ENCODE measurements at regions not wholly inside any gene's neighbourhood (a gene's known extent, or its start where the extent isn't known, plus 50 kb on each side); places are given as distances from the start of the nearest gene placed in this dataset.

DNA sequence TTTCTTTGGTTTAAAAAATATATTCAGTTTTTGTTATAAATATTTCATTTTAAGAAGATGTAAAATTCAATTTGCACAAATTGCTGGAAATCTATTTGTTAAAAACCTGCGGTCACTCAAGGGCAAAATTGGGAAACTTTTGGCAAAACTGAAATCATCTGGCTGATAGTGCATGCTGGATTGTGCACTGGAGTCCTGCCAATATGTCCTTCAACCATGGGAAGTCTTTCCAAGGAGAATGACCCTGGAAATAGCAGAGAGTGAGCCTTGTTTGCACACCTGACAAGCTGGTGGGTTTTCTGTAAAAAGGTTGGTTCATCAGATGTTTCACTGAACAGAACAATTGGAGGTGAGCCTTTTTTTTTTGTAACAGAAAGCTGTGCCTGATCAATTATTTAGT is 413.5 kb downstream of the BTBD3 start:
- Histone ChIP-seq H3K9me1 (replicated peaks; ENCODE audit: control insufficient read depth, extremely low read depth, insufficient read depth, low read length) (no peaks in the 10 kb centered on the region), H3K79me2 (ENCODE audit: control insufficient read depth, insufficient read depth, low read length) (no peaks in the 10 kb centered on the region), H3K4me2 (ENCODE audit: insufficient read depth, low read length) (no peak overlapping the region), H3K27ac (ENCODE audit: insufficient read depth, low read depth, low read length) (no peak overlapping the region), H4K20me1 (replicated peaks; ENCODE audit: control insufficient read depth, extremely low read depth, insufficient read depth, low read length) (no peaks in the 10 kb centered on the region), H3K4me1 (ENCODE audit: control insufficient read depth, extremely low read depth, insufficient read depth, low read length) (no peaks in the 10 kb centered on the region), H3K9ac (replicated peaks; ENCODE audit: extremely low read depth, insufficient read depth, low read length) (no peak overlapping the region), H3K27me3 (ENCODE audit: control insufficient read depth in 2 of 2, insufficient read depth in 2 of 2, low read length in 2 of 2) (no peaks in the 10 kb centered on the region), H2AFZ (ENCODE audit: low read depth, low read length) (no peak overlapping the region), H3K36me3 (ENCODE audit: control insufficient read depth in 2 of 2, extremely low read depth in 1 of 2, insufficient read depth in 2 of 2, low read length in 2 of 2) (no peaks in the 10 kb centered on the region), H3K9me3 (replicated peaks; ENCODE audit: control insufficient read depth, insufficient read depth, low read length) (no peaks in the 10 kb centered on the region), H3K4me3 (replicated peaks in 1 of 3; ENCODE audit: insufficient read depth in 1 of 3, low read depth in 1 of 3, low read length in 3 of 3) (no peak overlapping the region)
- ChIA-PET CTCF (no interaction called here), POLR2A (no interaction called here)
- dilution Hi-C loops (cut with MboI; ENCODE audit: extremely low pct_ligation_motif_present, low sequenced_read_pairs) (no loop called here), intact Hi-C loops (cut with micrococcal nuclease) (no loop called here)
- TF ChIP-seq GATA2 (IDR thresholded peaks at IDR 0.05; ENCODE audit: insufficient read depth, insufficient read length, low read depth, low read length) (no peak), JUN (IDR thresholded peaks at IDR 0.05; ENCODE audit: borderline replicate concordance, insufficient read depth, insufficient read length, low read depth) (no peak), MYC (IDR thresholded peaks at IDR 0.05; ENCODE audit: low read depth, low read length) (no peak), POLR2A (IDR thresholded peaks at IDR 0.05; ENCODE audit: low read depth, low read length) (no peak), EZH2 (IDR thresholded peaks at IDR 0.05; ENCODE audit: borderline replicate concordance, low read depth, low read length, severe bottlenecking) (no peak), POLR2AphosphoS5 (IDR thresholded peaks at IDR 0.05; ENCODE audit: insufficient read depth, low read depth, low read length) (no peak), FOS (IDR thresholded peaks at IDR 0.05; ENCODE audit: borderline replicate concordance, insufficient read depth, low read length) (no peak)
- TF ChIP-seq, protein P1, sequence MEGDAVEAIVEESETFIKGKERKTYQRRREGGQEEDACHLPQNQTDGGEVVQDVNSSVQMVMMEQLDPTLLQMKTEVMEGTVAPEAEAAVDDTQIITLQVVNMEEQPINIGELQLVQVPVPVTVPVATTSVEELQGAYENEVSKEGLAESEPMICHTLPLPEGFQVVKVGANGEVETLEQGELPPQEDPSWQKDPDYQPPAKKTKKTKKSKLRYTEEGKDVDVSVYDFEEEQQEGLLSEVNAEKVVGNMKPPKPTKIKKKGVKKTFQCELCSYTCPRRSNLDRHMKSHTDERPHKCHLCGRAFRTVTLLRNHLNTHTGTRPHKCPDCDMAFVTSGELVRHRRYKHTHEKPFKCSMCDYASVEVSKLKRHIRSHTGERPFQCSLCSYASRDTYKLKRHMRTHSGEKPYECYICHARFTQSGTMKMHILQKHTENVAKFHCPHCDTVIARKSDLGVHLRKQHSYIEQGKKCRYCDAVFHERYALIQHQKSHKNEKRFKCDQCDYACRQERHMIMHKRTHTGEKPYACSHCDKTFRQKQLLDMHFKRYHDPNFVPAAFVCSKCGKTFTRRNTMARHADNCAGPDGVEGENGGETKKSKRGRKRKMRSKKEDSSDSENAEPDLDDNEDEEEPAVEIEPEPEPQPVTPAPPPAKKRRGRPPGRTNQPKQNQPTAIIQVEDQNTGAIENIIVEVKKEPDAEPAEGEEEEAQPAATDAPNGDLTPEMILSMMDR (IDR thresholded peaks at IDR 0.05; ENCODE audit: extremely low read depth in 1 of 2, insufficient read depth in 1 of 2, low read depth in 1 of 2, low read length in 2 of 2): no peak
- TF ChIP-seq, protein P2, sequence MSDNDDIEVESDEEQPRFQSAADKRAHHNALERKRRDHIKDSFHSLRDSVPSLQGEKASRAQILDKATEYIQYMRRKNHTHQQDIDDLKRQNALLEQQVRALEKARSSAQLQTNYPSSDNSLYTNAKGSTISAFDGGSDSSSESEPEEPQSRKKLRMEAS (IDR thresholded peaks at IDR 0.05; ENCODE audit: insufficient read depth, insufficient read length): no peak
- BruUV-seq (replicated peaks): no TSS peak
- DNase-seq (ENCODE audit: low read depth, low spot score) (no peak), FAIRE-seq (no peak)
